HG03354 (cell line): ENCODE measurements at regions not wholly inside any gene's neighbourhood (a gene's known extent, or its start where the extent isn't known, plus 50 kb on each side); places are given as distances from the start of the nearest gene placed in this dataset.
"Not testable (repeated sequence)": the region's sequence is repeated elsewhere in the genome, so short reads cannot be mapped to it uniquely, and the experiment has no call there.

ENCODE experiments used
- ATAC-seq: cut with Tn5 transposase; IDR thresholded peaks from one replicate; pipeline ENCODE4 v1.9.1; 2021; ENCODE audit warnings: mild to moderate bottlenecking; ENCODE audit not compliant: unreplicated experiment, poor library complexity, severe bottlenecking

- ATAC-seq = no peak
These were observed 120.3 kb upstream of the LGSN start for GRCh38 chr6:63440057-63440456.

- ATAC-seq = no peak
These were observed 120.8 kb upstream of the LGSN start for GRCh38 chr6:63440594-63440993.

GRCh38 chr6:63441266-63441956, 121.6 kb upstream of the LGSN start:
- ATAC-seq = no peak

- no peak for ATAC-seq
These were observed 123.1 kb upstream of the LGSN start for GRCh38 chr6:63442870-63443269.

GRCh38 chr6:63444768-63445167, 125.0 kb upstream of the LGSN start:
- ATAC-seq = no peak

- ATAC-seq = no peak
These were observed 125.9 kb upstream of the LOC128125822 start for GRCh38 chr6:63446405-63446804.

- no peak for ATAC-seq
These were observed 125.1 kb upstream of the LOC128125822 start for GRCh38 chr6:63447134-63447533.

- no peak for ATAC-seq
These were observed 124.1 kb upstream of the LOC128125822 start for GRCh38 chr6:63448229-63448628.

GRCh38 chr6:63449714-63450113, 122.6 kb upstream of the LOC128125822 start:
- no peak for ATAC-seq

- no peak for ATAC-seq
These were observed 121.0 kb upstream of the LOC128125822 start for GRCh38 chr6:63451238-63451637.

- ATAC-seq = no peak
These were observed 120.2 kb upstream of the LOC128125822 start for GRCh38 chr6:63452125-63452524.

- no peak for ATAC-seq
These were observed 115.5 kb upstream of the LOC128125822 start for GRCh38 chr6:63456734-63457133.

GRCh38 chr6:63458480-63459115, 113.7 kb upstream of the LOC128125822 start:
- ATAC-seq = peak; percentile 92

GRCh38 chr6:63459814-63460213, 112.5 kb upstream of the LOC128125822 start:
- ATAC-seq = no peak

- ATAC-seq = no peak
These were observed 111.3 kb upstream of the LOC128125822 start for GRCh38 chr6:63460971-63461370.

GRCh38 chr6:63464060-63464459, 108.2 kb upstream of the LOC128125822 start:
- ATAC-seq = no peak

- no peak for ATAC-seq
These were observed 106.5 kb upstream of the LOC128125822 start for GRCh38 chr6:63465750-63466149.

- ATAC-seq = no peak
These were observed 106.0 kb upstream of the LOC128125822 start for GRCh38 chr6:63466242-63466733.

GRCh38 chr6:63467247-63467954, 104.9 kb upstream of the LOC128125822 start:
- no peak for ATAC-seq

- ATAC-seq = not testable (repeated sequence)
These were observed 101.1 kb upstream of the LOC128125822 start for GRCh38 chr6:63471145-63471544.

- no peak for ATAC-seq
These were observed 100.6 kb upstream of the LOC128125822 start for GRCh38 chr6:63471654-63472053.
